Adrenal gland (tissue), 9 donors: ENCODE measurements at regions not wholly inside any gene's neighbourhood (a gene's known extent, or its start where the extent isn't known, plus 50 kb on each side); places are given as distances from the start of the nearest gene placed in this dataset.

Experiments used
- DNase-seq, 7 donors: peaks; one replicate each; pipeline ENCODE4 v3.0.0-alpha.2; 2019 to 2020
- H3K27ac ChIP-seq, 5 donors: fragments of 200-600 bp; sonication (generic) in 4 of 5; 1 replicate in 3 of 5; 2 replicates in 2 of 5; pipeline versions ENCODE4 v1.5.1 to v1.8.0; 2016 to 2020; ENCODE audit warnings: mild to moderate bottlenecking in 1 of 5
- H3K27me3 ChIP-seq: fragments of 200-600 bp; 2 replicates; pipeline ENCODE4 v1.8.0; 2021
- H3K36me3 ChIP-seq, 2 donors: fragments of 200-600 bp; replicated peaks in 1 of 2; 1 replicate in 1 of 2; 2 replicates in 1 of 2; pipeline versions ENCODE4 v1.5.1 to v1.8.0; 2018 to 2022
- H3K4me1 ChIP-seq, 2 donors: fragments of 200-600 bp; replicated peaks in 1 of 2; 1 replicate in 1 of 2; 2 replicates in 1 of 2; pipeline versions ENCODE4 v1.5.1 to v1.8.0; 2018 to 2021
- H3K4me3 ChIP-seq, 4 donors: fragments of 200-600 bp; sonication (generic) in 3 of 4; one replicate each; pipeline ENCODE4 v1.5.1; 2016 to 2018
- H3K9me3 ChIP-seq, 3 donors: fragments of 200-600 bp; sonication (generic) in 1 of 3; replicated peaks in 1 of 3; 1 replicate in 2 of 3; 2 replicates in 1 of 3; pipeline versions ENCODE4 v1.5.1 to v1.8.0; 2016 to 2021
- POLR2A ChIP-seq, 2 donors: fragments of 450-650 bp; IDR thresholded peaks; one replicate each; pipeline ENCODE4 v1.6.1; 2017; ENCODE audit warnings: antibody characterized with exemption in 2 of 2, mild to moderate bottlenecking in 2 of 2, moderate library complexity in 1 of 2
- WGBS, 4 donors: extraction: QIAGEN DNeasy Blood & Tissue Kit in 2 of 4; methylation state at CpG; one replicate each; pipeline versions ENCODE4 v1.1.5 to v1.1.7; 2013 to 2017; 5-methylcytosine and 5-hydroxymethylcytosine counted together
- intact Hi-C, 2 donors: fragments of 100-400 bp; cut with DNase I; formaldehyde crosslinking; loops; one replicate each; pipeline versions ENCODE4 v1.14.1 to v1.15.0; 2022 to 2023
- TF ChIP-seq, protein P1 (sequence below), 6 experiments: fragments of 450-650 bp in 4 of 6; fragments of 200-600 bp in 2 of 6; sonication (generic) in 1 of 6; IDR thresholded peaks; 1 replicate in 5 of 6; 2 replicates in 1 of 6; pipeline versions ENCODE4 v1.5.1 to v1.8.0; 2016 to 2021; ENCODE audit warnings: antibody characterized with exemption in 6 of 6, mild to moderate bottlenecking in 2 of 6, moderate library complexity in 1 of 6
- donor health status: healthy with polysubstance abuse.
- donor health status: Bipolar disorder and iron deficiency.
- donor health status: DM: yes; HTN: yes; CAD: no.
- donor health status: DM: no; HTN: no; CAD: no.
- donor health status: DM: no; HTN: no; CAD: no.

GRCh38 chr2:22787745-22788144 lies 597.2 kb upstream of the KLHL29 start:
- Histone ChIP-seq H3K9me3 (no peaks in the 10 kb centered on the region), H3K27me3 (no peaks in the 10 kb centered on the region), H3K27ac (no peak overlapping the region), H3K4me1 (no peaks in the 10 kb centered on the region), H3K36me3 (no peaks in the 10 kb centered on the region), H3K4me3 (no peak overlapping the region)
- WGBS, 4 donors, result 58 to 68% (median 59%) methylated on average over 1 of the region's 1 CpG
- no peak for DNase-seq
- intact Hi-C loops, result no loop called here
- TF ChIP-seq, protein P1, sequence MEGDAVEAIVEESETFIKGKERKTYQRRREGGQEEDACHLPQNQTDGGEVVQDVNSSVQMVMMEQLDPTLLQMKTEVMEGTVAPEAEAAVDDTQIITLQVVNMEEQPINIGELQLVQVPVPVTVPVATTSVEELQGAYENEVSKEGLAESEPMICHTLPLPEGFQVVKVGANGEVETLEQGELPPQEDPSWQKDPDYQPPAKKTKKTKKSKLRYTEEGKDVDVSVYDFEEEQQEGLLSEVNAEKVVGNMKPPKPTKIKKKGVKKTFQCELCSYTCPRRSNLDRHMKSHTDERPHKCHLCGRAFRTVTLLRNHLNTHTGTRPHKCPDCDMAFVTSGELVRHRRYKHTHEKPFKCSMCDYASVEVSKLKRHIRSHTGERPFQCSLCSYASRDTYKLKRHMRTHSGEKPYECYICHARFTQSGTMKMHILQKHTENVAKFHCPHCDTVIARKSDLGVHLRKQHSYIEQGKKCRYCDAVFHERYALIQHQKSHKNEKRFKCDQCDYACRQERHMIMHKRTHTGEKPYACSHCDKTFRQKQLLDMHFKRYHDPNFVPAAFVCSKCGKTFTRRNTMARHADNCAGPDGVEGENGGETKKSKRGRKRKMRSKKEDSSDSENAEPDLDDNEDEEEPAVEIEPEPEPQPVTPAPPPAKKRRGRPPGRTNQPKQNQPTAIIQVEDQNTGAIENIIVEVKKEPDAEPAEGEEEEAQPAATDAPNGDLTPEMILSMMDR (IDR thresholded peaks at IDR 0.05), result no peak
- TF ChIP-seq POLR2A (IDR thresholded peaks at IDR 0.05), result no peak

DNA sequence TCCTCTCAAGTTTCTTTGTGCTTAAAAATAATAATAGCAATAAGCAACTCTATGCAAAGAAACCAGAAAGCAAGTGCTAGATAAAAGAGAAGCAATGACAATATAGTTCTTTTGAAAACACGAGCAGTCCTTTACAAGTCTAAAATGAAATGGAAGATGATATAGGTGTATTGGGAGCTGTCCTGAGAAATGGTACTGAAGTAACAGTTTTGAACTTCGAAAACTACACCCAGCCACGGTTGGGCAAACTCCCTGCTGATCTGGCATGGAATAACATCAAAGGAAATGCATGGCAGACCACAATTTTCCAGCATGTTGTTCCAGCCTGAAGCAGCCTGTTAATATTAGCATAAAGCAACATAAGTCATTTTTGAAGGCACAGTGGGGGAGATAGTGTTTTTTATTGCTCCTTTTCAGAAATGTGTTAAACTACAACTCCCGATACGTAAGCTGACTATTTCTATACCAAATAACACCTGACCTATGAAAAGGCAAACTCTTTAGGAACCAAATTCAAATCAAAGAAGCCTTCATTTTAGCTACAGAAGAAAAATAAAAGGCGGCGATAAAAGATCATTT lies 596.1 kb upstream of the KLHL29 start:
- Histone ChIP-seq H3K27ac (no peak overlapping the region), H3K36me3 (no peaks in the 10 kb centered on the region), H3K27me3 (no peaks in the 10 kb centered on the region), H3K4me3 (no peak overlapping the region), H3K4me1 (no peaks in the 10 kb centered on the region), H3K9me3 (no peaks in the 10 kb centered on the region)
- intact Hi-C loops, result no loop called here
- WGBS, 4 donors, result 71 to 75% (median 74%) methylated on average over 7 of the region's 7 CpGs
- no peak for DNase-seq
- TF ChIP-seq, protein P1 (IDR thresholded peaks at IDR 0.05), result no peak
- no peak for TF ChIP-seq POLR2A (IDR thresholded peaks at IDR 0.05)

- no peak overlapping the region for H3K27ac ChIP-seq
- H3K9me3 ChIP-seq, result no peaks in the 10 kb centered on the region
- TF ChIP-seq POLR2A (IDR thresholded peaks at IDR 0.05), result no peak
- no peak overlapping the region for H3K4me3 ChIP-seq
- intact Hi-C loops, result no loop called here
- H3K4me1 ChIP-seq, result no peaks in the 10 kb centered on the region
- H3K36me3 ChIP-seq, result no peaks in the 10 kb centered on the region
- H3K27me3 ChIP-seq, result no peaks in the 10 kb centered on the region
- DNase-seq, result no peak
- 33 to 45% (median 38%) methylated on average over 3 of the region's 3 CpGs for WGBS, 4 donors
These were observed 589.6 kb upstream of the KLHL29 start for GRCh38 chr2:22795287-22795866.

DNA sequence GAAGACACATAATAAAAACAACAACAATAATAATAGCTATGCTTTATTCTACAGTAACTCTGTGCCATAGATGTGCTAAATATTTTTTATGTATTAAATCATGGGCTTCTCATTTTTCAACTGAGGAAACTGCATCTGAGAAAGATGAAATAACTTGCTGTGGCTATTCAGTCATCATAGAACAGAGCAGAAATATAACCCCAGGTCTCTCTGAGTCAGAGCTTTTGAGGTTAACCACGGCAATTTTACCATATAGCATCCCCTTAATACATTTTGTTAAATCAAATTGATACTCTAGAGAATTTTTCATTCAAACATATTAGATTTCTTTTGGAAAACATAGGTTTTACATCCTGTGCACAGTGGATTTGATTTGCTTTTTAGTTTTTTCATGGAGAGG lies 586.6 kb upstream of the KLHL29 start:
- Histone ChIP-seq H3K9me3 (no peaks in the 10 kb centered on the region), H3K27me3 (no peaks in the 10 kb centered on the region), H3K4me3 (no peak overlapping the region), H3K36me3 (no peaks in the 10 kb centered on the region), H3K4me1 (no peaks in the 10 kb centered on the region), H3K27ac (no peak overlapping the region)
- intact Hi-C loops, result no loop called here
- DNase-seq, result no peak
- TF ChIP-seq, protein P1 (IDR thresholded peaks at IDR 0.05), result no peak
- no peak for TF ChIP-seq POLR2A (IDR thresholded peaks at IDR 0.05)
- 81 to 88% (median 84%) methylated on average over 1 of the region's 1 CpG for WGBS, 4 donors

- intact Hi-C loops, result no loop called here
- no peaks in the 10 kb centered on the region for H3K4me1 ChIP-seq
- no peaks in the 10 kb centered on the region for H3K9me3 ChIP-seq
- no peak overlapping the region for H3K27ac ChIP-seq
- H3K4me3 ChIP-seq, result no peak overlapping the region
- no peak for DNase-seq
- H3K36me3 ChIP-seq, result no peaks in the 10 kb centered on the region
- H3K27me3 ChIP-seq, result no peaks in the 10 kb centered on the region
- 61 to 76% (median 75%) methylated on average over 1 of the region's 1 CpG; no CpG with 5 or more reads in 1 of the 4 donors for WGBS, 4 donors
- no peak for TF ChIP-seq POLR2A (IDR thresholded peaks at IDR 0.05)
- TF ChIP-seq, protein P1 (IDR thresholded peaks at IDR 0.05), result no peak
These were observed 584.6 kb upstream of the KLHL29 start for GRCh38 chr2:22800412-22800811.
